ENCODE measurements at regions not wholly inside any gene's neighbourhood (a gene's known extent, or its start where the extent isn't known, plus 50 kb on each side); places are given as distances from the start of the nearest gene placed in this dataset.

DNA sequence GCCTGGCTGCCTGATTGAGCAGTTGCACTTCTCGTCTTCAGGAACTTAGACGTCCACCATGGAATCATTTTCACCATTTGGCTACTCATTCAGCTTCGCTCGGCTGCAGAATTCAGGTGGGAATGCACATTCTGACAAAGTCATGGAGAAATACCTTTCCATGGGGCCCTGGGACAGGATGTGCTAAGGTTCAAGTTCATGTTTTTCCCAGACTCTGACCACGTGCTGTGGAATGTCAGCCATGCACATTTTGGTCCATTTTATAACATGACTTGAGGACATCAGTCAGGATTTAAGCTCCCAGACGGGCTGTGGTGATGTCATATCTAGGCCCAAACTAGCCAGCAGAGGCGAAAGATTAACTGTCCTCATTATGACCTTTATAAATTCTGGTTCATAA is 205.3 kb downstream of the TBXT start:
- no TSS peak for BruUV-seq (replicated peaks)
- DNase-seq (ENCODE audit: low spot score): no peak
- H3K4me1 ChIP-seq (ENCODE audit: insufficient read depth, low read length, poor library complexity, severe bottlenecking): no peaks in the 10 kb centered on the region

DNA sequence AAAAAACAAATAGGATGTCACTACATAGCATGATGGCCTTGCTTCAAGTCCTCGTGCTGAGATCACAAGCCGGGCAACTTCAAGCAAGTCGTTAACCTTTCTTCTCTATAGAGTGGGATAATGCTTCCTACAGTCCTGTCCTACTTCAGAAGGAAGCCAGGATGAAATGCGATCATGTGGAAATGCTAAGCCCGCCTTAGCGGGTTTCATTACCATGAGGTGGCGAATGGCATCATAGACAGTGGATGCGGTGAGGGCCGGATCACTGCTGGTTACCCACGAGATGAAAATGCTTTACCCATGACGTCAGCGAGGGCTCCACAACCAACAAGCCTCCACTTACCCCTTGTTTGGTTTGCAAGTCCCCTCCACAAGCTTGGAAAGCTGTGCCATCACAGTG is 206.4 kb downstream of the TBXT start:
- H3K36me3 ChIP-seq (ENCODE audit: insufficient read depth, low read length, poor library complexity, severe bottlenecking): no peaks in the 10 kb centered on the region
- H3K9me3 ChIP-seq (ENCODE audit: low read depth, low read length, poor library complexity, severe bottlenecking): no peaks in the 10 kb centered on the region

More for the DNA sequence above, 205.3 kb downstream of the TBXT start:
- intact Hi-C loops (cut with micrococcal nuclease; ENCODE audit: unreplicated experiment): loop anchor here (5.0 kb wide), 1 partner anchor 1110 kb away; no protein-coding TSS in a partner anchor
- POLR2A ChIA-PET (ENCODE audit: low non-redundant PET): no interaction called here
- no peaks in the 10 kb centered on the region for H3K36me3 ChIP-seq (ENCODE audit: insufficient read depth, low read length, poor library complexity, severe bottlenecking)
- CTCF ChIA-PET: no interaction called here
- no peaks in the 10 kb centered on the region for H3K27me3 ChIP-seq (replicated peaks; ENCODE audit: insufficient read depth, low read depth, low read length, poor library complexity)
- TF ChIP-seq, protein P1, sequence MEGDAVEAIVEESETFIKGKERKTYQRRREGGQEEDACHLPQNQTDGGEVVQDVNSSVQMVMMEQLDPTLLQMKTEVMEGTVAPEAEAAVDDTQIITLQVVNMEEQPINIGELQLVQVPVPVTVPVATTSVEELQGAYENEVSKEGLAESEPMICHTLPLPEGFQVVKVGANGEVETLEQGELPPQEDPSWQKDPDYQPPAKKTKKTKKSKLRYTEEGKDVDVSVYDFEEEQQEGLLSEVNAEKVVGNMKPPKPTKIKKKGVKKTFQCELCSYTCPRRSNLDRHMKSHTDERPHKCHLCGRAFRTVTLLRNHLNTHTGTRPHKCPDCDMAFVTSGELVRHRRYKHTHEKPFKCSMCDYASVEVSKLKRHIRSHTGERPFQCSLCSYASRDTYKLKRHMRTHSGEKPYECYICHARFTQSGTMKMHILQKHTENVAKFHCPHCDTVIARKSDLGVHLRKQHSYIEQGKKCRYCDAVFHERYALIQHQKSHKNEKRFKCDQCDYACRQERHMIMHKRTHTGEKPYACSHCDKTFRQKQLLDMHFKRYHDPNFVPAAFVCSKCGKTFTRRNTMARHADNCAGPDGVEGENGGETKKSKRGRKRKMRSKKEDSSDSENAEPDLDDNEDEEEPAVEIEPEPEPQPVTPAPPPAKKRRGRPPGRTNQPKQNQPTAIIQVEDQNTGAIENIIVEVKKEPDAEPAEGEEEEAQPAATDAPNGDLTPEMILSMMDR (conservative IDR thresholded peaks at IDR 0.05; ENCODE audit: low read depth, low read length): no peak
- TF ChIP-seq EZH2 (IDR thresholded peaks at IDR 0.05; ENCODE audit: borderline replicate concordance, low read depth, low read length, poor library complexity, severe bottlenecking): no peak
- H3K4me3 ChIP-seq (ENCODE audit: low read depth, low read length, poor library complexity, severe bottlenecking): no peak overlapping the region
- no peaks in the 10 kb centered on the region for H3K9me3 ChIP-seq (ENCODE audit: low read depth, low read length, poor library complexity, severe bottlenecking)
- H3K27ac ChIP-seq (ENCODE audit: low read depth, low read length, poor library complexity, severe bottlenecking): no peak overlapping the region

DNA sequence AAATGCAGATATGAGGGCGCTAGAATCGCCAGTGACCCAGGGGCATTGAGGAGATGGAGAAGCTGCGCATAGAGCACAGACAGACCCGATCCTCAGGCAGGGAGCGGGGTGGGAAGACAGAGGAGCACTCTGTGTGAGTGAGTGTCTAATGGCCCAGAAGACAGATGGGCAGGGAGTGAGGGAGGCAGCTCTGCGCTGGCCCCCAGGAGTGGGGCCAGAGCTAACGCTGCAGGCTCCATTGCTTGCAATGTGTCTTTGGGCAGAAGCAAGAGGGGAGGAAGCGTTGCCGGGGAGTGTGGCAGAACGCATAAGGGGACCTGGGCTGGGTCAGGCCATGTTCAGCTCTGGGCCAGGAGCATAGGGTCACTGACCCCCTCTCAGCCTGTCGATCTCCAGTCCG is 207.0 kb downstream of the TBXT start:
- Histone ChIP-seq H3K4me1 (ENCODE audit: insufficient read depth, low read length, poor library complexity, severe bottlenecking) (no peaks in the 10 kb centered on the region), H3K36me3 (ENCODE audit: insufficient read depth, low read length, poor library complexity, severe bottlenecking) (no peaks in the 10 kb centered on the region), H3K4me3 (ENCODE audit: low read depth, low read length, poor library complexity, severe bottlenecking) (no peak overlapping the region), H3K27me3 (replicated peaks; ENCODE audit: insufficient read depth, low read depth, low read length, poor library complexity) (no peaks in the 10 kb centered on the region), H3K9me3 (ENCODE audit: low read depth, low read length, poor library complexity, severe bottlenecking) (no peaks in the 10 kb centered on the region), H3K27ac (ENCODE audit: low read depth, low read length, poor library complexity, severe bottlenecking) (no peak overlapping the region)
- TF ChIP-seq EZH2 (IDR thresholded peaks at IDR 0.05; ENCODE audit: borderline replicate concordance, low read depth, low read length, poor library complexity, severe bottlenecking): no peak
- TF ChIP-seq, protein P1 (conservative IDR thresholded peaks at IDR 0.05; ENCODE audit: low read depth, low read length): no peak
- ChIA-PET POLR2A (ENCODE audit: low non-redundant PET) (interaction anchor here (0.5 kb wide), 1 partner anchor 976 kb away, joined by 3 read pairs; no protein-coding TSS in a partner anchor), CTCF (no interaction called here)
- BruUV-seq (replicated peaks): no TSS peak
- DNase-seq (ENCODE audit: low spot score): no peak
- intact Hi-C loops (cut with micrococcal nuclease; ENCODE audit: unreplicated experiment): loop anchor here (5.0 kb wide), 1 partner anchor 1108 kb away; no protein-coding TSS in a partner anchor

More for the DNA sequence above, 206.4 kb downstream of the TBXT start:
- BruUV-seq (replicated peaks): no TSS peak
- Histone ChIP-seq H3K27ac (ENCODE audit: low read depth, low read length, poor library complexity, severe bottlenecking) (no peak overlapping the region), H3K4me3 (ENCODE audit: low read depth, low read length, poor library complexity, severe bottlenecking) (no peak overlapping the region), H3K4me1 (ENCODE audit: insufficient read depth, low read length, poor library complexity, severe bottlenecking) (no peaks in the 10 kb centered on the region), H3K27me3 (replicated peaks; ENCODE audit: insufficient read depth, low read depth, low read length, poor library complexity) (no peaks in the 10 kb centered on the region)
- CTCF ChIA-PET: no interaction called here
- POLR2A ChIA-PET (ENCODE audit: low non-redundant PET): interaction anchor here (0.5 kb wide), 1 partner anchor 976 kb away, joined by 3 read pairs; no protein-coding TSS in a partner anchor
- no peak for TF ChIP-seq EZH2 (IDR thresholded peaks at IDR 0.05; ENCODE audit: borderline replicate concordance, low read depth, low read length, poor library complexity, severe bottlenecking)
- TF ChIP-seq, protein P1 (conservative IDR thresholded peaks at IDR 0.05; ENCODE audit: low read depth, low read length): no peak
- intact Hi-C loops (cut with micrococcal nuclease; ENCODE audit: unreplicated experiment): loop anchor here (5.0 kb wide), 1 partner anchor 1109 kb away; no protein-coding TSS in a partner anchor
- DNase-seq (ENCODE audit: low spot score): no peak

All from A673 (cell line).